ENCODE measurements at regions not wholly inside any gene's neighbourhood (a gene's known extent, or its start where the extent isn't known, plus 50 kb on each side); places are given as distances from the start of the nearest gene placed in this dataset.
"Not testable (repeated sequence)": the region's sequence is repeated elsewhere in the genome, so short reads cannot be mapped to it uniquely, and the experiment has no call there.

GRCh38 chr2:192536922-192537624 lies 342.3 kb upstream of the TMEFF2 start:
- no peak for DNase-seq

GRCh38 chr2:192535956-192536921 lies 341.5 kb upstream of the TMEFF2 start:
- DNase-seq = no peak

GRCh38 chr2:192534072-192534471 lies 339.3 kb upstream of the TMEFF2 start:
- DNase-seq = no peak

- not testable (repeated sequence) for DNase-seq
Observed at GRCh38 chr2:192524642-192525251, 330.0 kb upstream of the TMEFF2 start.

GRCh38 chr2:192524214-192524613 lies 329.5 kb upstream of the TMEFF2 start:
- DNase-seq = not testable (repeated sequence)

- DNase-seq = no peak
Observed at GRCh38 chr2:192515937-192516336, 321.2 kb upstream of the TMEFF2 start.

- no peak for DNase-seq
Observed at GRCh38 chr2:192513575-192513974, 318.8 kb upstream of the TMEFF2 start.

- not testable (repeated sequence) for DNase-seq
Observed at GRCh38 chr2:192507836-192508450, 313.2 kb upstream of the TMEFF2 start.

- no peak for DNase-seq
Observed at GRCh38 chr2:192500550-192501200, 305.9 kb upstream of the TMEFF2 start.

- no peak for DNase-seq
Observed at GRCh38 chr2:192499476-192499875, 304.7 kb upstream of the TMEFF2 start.

- DNase-seq = no peak
Observed at GRCh38 chr2:192498747-192499146, 304.0 kb upstream of the TMEFF2 start.

- not testable (repeated sequence) for DNase-seq
Observed at GRCh38 chr2:192488158-192488557, 293.4 kb upstream of the TMEFF2 start.

GRCh38 chr2:192487636-192488035 lies 292.9 kb upstream of the TMEFF2 start:
- no peak for DNase-seq

GRCh38 chr2:192484903-192485302 lies 290.2 kb upstream of the TMEFF2 start:
- no peak for DNase-seq

GRCh38 chr2:192480984-192481383 lies 286.3 kb upstream of the TMEFF2 start:
- no peak for DNase-seq

- DNase-seq = no peak
Observed at GRCh38 chr2:192473331-192473730, 278.6 kb upstream of the TMEFF2 start.

GRCh38 chr2:192471982-192472381 lies 277.2 kb upstream of the TMEFF2 start:
- no peak for DNase-seq

GRCh38 chr2:192469612-192470011 lies 274.9 kb upstream of the TMEFF2 start:
- no peak for DNase-seq

- DNase-seq = no peak
Observed at GRCh38 chr2:192467953-192468660, 273.4 kb upstream of the TMEFF2 start.

- no peak for DNase-seq
Observed at GRCh38 chr2:192465141-192465540, 270.4 kb upstream of the TMEFF2 start.

GRCh38 chr2:192459422-192459821 lies 264.7 kb upstream of the TMEFF2 start:
- no peak for DNase-seq

- no peak for DNase-seq
Observed at GRCh38 chr2:192448881-192449280, 254.1 kb upstream of the TMEFF2 start.
